ENCODE measurements at regions not wholly inside any gene's neighbourhood (a gene's known extent, or its start where the extent isn't known, plus 50 kb on each side); places are given as distances from the start of the nearest gene placed in this dataset.

GRCh38 chr15:69737916-69738315 is 285.3 kb downstream of the RPLP1 start:
- TF ChIP-seq CTCF (IDR thresholded peaks at IDR 0.05) (no peak), HEYL (CRISPR knock-in tag; IDR thresholded peaks at IDR 0.05) (no peak), KDM5A (IDR thresholded peaks at IDR 0.05) (no peak), KDM1A (IDR thresholded peaks at IDR 0.05; ENCODE audit: low read depth) (no peak), NR3C1 (IDR thresholded peaks at IDR 0.05) (no peak), POLR2A (IDR thresholded peaks at IDR 0.05; ENCODE audit: low read length) (no peak), REST (IDR thresholded peaks at IDR 0.05) (no peak), JUNB (IDR thresholded peaks at IDR 0.05) (no peak), CHD4 (IDR thresholded peaks at IDR 0.05; ENCODE audit: borderline replicate concordance) (no peak), EP300 (IDR thresholded peaks at IDR 0.05) (no peak), ESRRA (IDR thresholded peaks at IDR 0.05; ENCODE audit: borderline replicate concordance, low read length) (no peak), BHLHE40 (IDR thresholded peaks at IDR 0.05; ENCODE audit: low read depth, low read length) (no peak), RFX5 (IDR thresholded peaks at IDR 0.05) (no peak)
